Activated CD8-positive, alpha-beta memory T cell treated with anti-CD3 and anti-CD28 coated beads, Interleukin-2, amount 10 ng/mL, durations not matched to agents 7 days and 5 days (primary cell): ENCODE measurements at regions not wholly inside any gene's neighbourhood (a gene's known extent, or its start where the extent isn't known, plus 50 kb on each side); places are given as distances from the start of the nearest gene placed in this dataset.

ENCODE experiments used
- ATAC-seq: fragments of 150-1000 bp; cut with Tn5 transposase; one replicate; pipeline ENCODE4 v1.10.0; 2021; ENCODE audit warnings: moderate library complexity
- CTCF ChIA-PET: fragments of 350-600 bp; sonication (Branson Sonifier 250); formaldehyde crosslinking; loops from one replicate; lab custom pipeline; 2021; ENCODE audit warnings: antibody characterized with exemption; lab: Charles Lee
- DNase-seq: peaks from one replicate; pipeline ENCODE4 v3.0.0-alpha.2; 2020
- H3K27ac Mint-ChIP-seq: one replicate; pipeline ENCODE4 v1.8.0; 2021; ENCODE audit warnings: mild to moderate bottlenecking, mixed read lengths
- H3K27me3 Mint-ChIP-seq: one replicate; pipeline ENCODE4 v1.8.0; 2021; ENCODE audit warnings: mixed read lengths
- H3K36me3 Mint-ChIP-seq: one replicate; pipeline ENCODE4 v1.8.0; 2021; ENCODE audit warnings: mild to moderate bottlenecking, mixed read lengths
- H3K4me1 Mint-ChIP-seq: one replicate; pipeline ENCODE4 v1.8.0; 2021; ENCODE audit warnings: mixed read lengths
- H3K4me3 Mint-ChIP-seq: one replicate; pipeline ENCODE4 v1.8.0; 2021; ENCODE audit warnings: mild to moderate bottlenecking, moderate library complexity, mixed read lengths
- H3K9me3 Mint-ChIP-seq: one replicate; pipeline ENCODE4 v1.8.0; 2022; ENCODE audit warnings: low read depth, mixed read lengths

GRCh38 chr1:47675047-47675675 is 237.3 kb downstream of the FOXD2 start:
- CTCF ChIA-PET = no interaction called here
- no peak overlapping the region for H3K27ac Mint-ChIP-seq

GRCh38 chr1:47675721-47676120 is 237.9 kb downstream of the FOXD2 start:
- DNase-seq (no peak), ATAC-seq (no peak)
- Mint-ChIP-seq H3K4me3 (no peak overlapping the region), H3K27ac (no peak overlapping the region), H3K27me3 (peaks cover 13% of the 10 kb centered on the region), H3K36me3 (peaks cover 3% of the 10 kb centered on the region), H3K9me3 (peaks cover 5% of the 10 kb centered on the region), H3K4me1 (no peaks in the 10 kb centered on the region)
- CTCF ChIA-PET = no interaction called here

More at GRCh38 chr1:47675047-47675675, 237.3 kb downstream of the FOXD2 start:
- ATAC-seq = no peak
- Mint-ChIP-seq H3K36me3 (peaks cover 3% of the 10 kb centered on the region), H3K27me3 (peaks cover 19% of the 10 kb centered on the region), H3K4me1 (no peaks in the 10 kb centered on the region), H3K4me3 (no peak overlapping the region), H3K9me3 (peaks cover 5% of the 10 kb centered on the region)
- DNase-seq = no peak

GRCh38 chr1:47676311-47677054 is 238.6 kb downstream of the FOXD2 start:
- no peak for ATAC-seq
- Mint-ChIP-seq H3K9me3 (peaks cover 5% of the 10 kb centered on the region), H3K4me1 (no peaks in the 10 kb centered on the region), H3K27me3 (peaks cover 8% of the 10 kb centered on the region), H3K4me3 (no peak overlapping the region), H3K27ac (no peak overlapping the region), H3K36me3 (peaks cover 3% of the 10 kb centered on the region)
- CTCF ChIA-PET = no interaction called here
- no peak for DNase-seq

- H3K27ac Mint-ChIP-seq = no peak overlapping the region
- H3K4me1 Mint-ChIP-seq = no peaks in the 10 kb centered on the region
- ATAC-seq (no peak), DNase-seq (peak; percentile 11)
- peaks cover 4% of the 10 kb centered on the region for H3K9me3 Mint-ChIP-seq
- CTCF ChIA-PET = no interaction called here
- peaks cover 8% of the 10 kb centered on the region for H3K27me3 Mint-ChIP-seq
- no peak overlapping the region for H3K4me3 Mint-ChIP-seq
- H3K36me3 Mint-ChIP-seq = peaks cover 3% of the 10 kb centered on the region
Measured at GRCh38 chr1:47677241-47677940, 239.5 kb downstream of the FOXD2 start.

- no peak overlapping the region for H3K27ac Mint-ChIP-seq
- CTCF ChIA-PET = interaction anchor here (0.7 kb wide), 1 partner anchor 77 kb away, joined by 3 read pairs; no protein-coding TSS in a partner anchor
- ATAC-seq (no peak), DNase-seq (no peak)
- H3K27me3 Mint-ChIP-seq = peaks cover 4% of the 10 kb centered on the region
- no peaks in the 10 kb centered on the region for H3K9me3 Mint-ChIP-seq
- no peak overlapping the region for H3K4me3 Mint-ChIP-seq
- H3K4me1 Mint-ChIP-seq = no peaks in the 10 kb centered on the region
- no peaks in the 10 kb centered on the region for H3K36me3 Mint-ChIP-seq
Measured at GRCh38 chr1:47678464-47678980, 240.7 kb downstream of the FOXD2 start.

- ATAC-seq (no peak), DNase-seq (peak; percentile 16)
- no peak overlapping the region for H3K4me3 Mint-ChIP-seq
- CTCF ChIA-PET = interaction anchor here (0.7 kb wide), 1 partner anchor 76 kb away, joined by 3 read pairs; no protein-coding TSS in a partner anchor
- H3K27me3 Mint-ChIP-seq = peaks cover 2% of the 10 kb centered on the region
- no peak overlapping the region for H3K27ac Mint-ChIP-seq
- no peaks in the 10 kb centered on the region for H3K4me1 Mint-ChIP-seq
- no peaks in the 10 kb centered on the region for H3K36me3 Mint-ChIP-seq
- no peaks in the 10 kb centered on the region for H3K9me3 Mint-ChIP-seq
Measured at GRCh38 chr1:47679301-47679791, 241.5 kb downstream of the FOXD2 start.

GRCh38 chr1:47679826-47680225 is 242.0 kb downstream of the FOXD2 start:
- Mint-ChIP-seq H3K9me3 (no peaks in the 10 kb centered on the region), H3K27me3 (peaks cover under 1% of the 10 kb centered on the region), H3K4me1 (no peaks in the 10 kb centered on the region), H3K27ac (no peak overlapping the region), H3K4me3 (no peak overlapping the region), H3K36me3 (no peaks in the 10 kb centered on the region)
- CTCF ChIA-PET = no interaction called here
- ATAC-seq (no peak), DNase-seq (peak; percentile 23)

GRCh38 chr1:47680815-47681475 is 243.1 kb downstream of the FOXD2 start:
- Mint-ChIP-seq H3K9me3 (no peaks in the 10 kb centered on the region), H3K4me1 (no peaks in the 10 kb centered on the region), H3K27me3 (no peaks in the 10 kb centered on the region), H3K36me3 (no peaks in the 10 kb centered on the region), H3K4me3 (no peak overlapping the region), H3K27ac (no peak overlapping the region)
- CTCF ChIA-PET = no interaction called here
- peak; percentile 35 for DNase-seq
- ATAC-seq = no peak

GRCh38 chr1:47681735-47682134 is 243.9 kb downstream of the FOXD2 start:
- CTCF ChIA-PET = no interaction called here
- H3K27me3 Mint-ChIP-seq = peaks cover 1% of the 10 kb centered on the region
- no peaks in the 10 kb centered on the region for H3K4me1 Mint-ChIP-seq
- H3K36me3 Mint-ChIP-seq = no peaks in the 10 kb centered on the region
- no peak overlapping the region for H3K4me3 Mint-ChIP-seq
- no peaks in the 10 kb centered on the region for H3K9me3 Mint-ChIP-seq
- no peak for ATAC-seq
- peak; percentile 14 for DNase-seq
- no peak overlapping the region for H3K27ac Mint-ChIP-seq

- CTCF ChIA-PET = no interaction called here
- no peaks in the 10 kb centered on the region for H3K36me3 Mint-ChIP-seq
- H3K4me1 Mint-ChIP-seq = no peaks in the 10 kb centered on the region
- H3K4me3 Mint-ChIP-seq = no peak overlapping the region
- no peaks in the 10 kb centered on the region for H3K9me3 Mint-ChIP-seq
- peaks cover 6% of the 10 kb centered on the region for H3K27me3 Mint-ChIP-seq
- ATAC-seq (no peak), DNase-seq (peak; percentile 33)
- H3K27ac Mint-ChIP-seq = no peak overlapping the region
Measured at GRCh38 chr1:47682198-47682597, 244.4 kb downstream of the FOXD2 start.

GRCh38 chr1:47682786-47683350 is 245.0 kb downstream of the FOXD2 start:
- CTCF ChIA-PET = no interaction called here
- H3K4me3 Mint-ChIP-seq = no peak overlapping the region
- no peaks in the 10 kb centered on the region for H3K36me3 Mint-ChIP-seq
- no peaks in the 10 kb centered on the region for H3K4me1 Mint-ChIP-seq
- ATAC-seq (no peak), DNase-seq (peak; percentile 9)
- H3K9me3 Mint-ChIP-seq = no peaks in the 10 kb centered on the region
- no peak overlapping the region for H3K27ac Mint-ChIP-seq
- peaks cover 13% of the 10 kb centered on the region for H3K27me3 Mint-ChIP-seq

GRCh38 chr1:47683401-47683800 is 245.6 kb downstream of the FOXD2 start:
- no peaks in the 10 kb centered on the region for H3K36me3 Mint-ChIP-seq
- ATAC-seq = no peak

GRCh38 chr1:47684518-47684917 is 246.7 kb downstream of the FOXD2 start:
- CTCF ChIA-PET = no interaction called here
- Mint-ChIP-seq H3K27me3 (peaks cover 16% of the 10 kb centered on the region), H3K4me1 (no peaks in the 10 kb centered on the region), H3K9me3 (no peaks in the 10 kb centered on the region), H3K27ac (no peak overlapping the region), H3K4me3 (no peak overlapping the region), H3K36me3 (no peaks in the 10 kb centered on the region)
- no peak for ATAC-seq
- DNase-seq = peak; percentile 28

More at GRCh38 chr1:47683401-47683800, 245.6 kb downstream of the FOXD2 start:
- H3K27me3 Mint-ChIP-seq = peaks cover 14% of the 10 kb centered on the region
- peak; percentile 14 for DNase-seq
- no peak overlapping the region for H3K27ac Mint-ChIP-seq
- no peaks in the 10 kb centered on the region for H3K9me3 Mint-ChIP-seq
- H3K4me1 Mint-ChIP-seq = no peaks in the 10 kb centered on the region
- CTCF ChIA-PET = no interaction called here
- H3K4me3 Mint-ChIP-seq = no peak overlapping the region
